HCT116 (cell line): ENCODE measurements at regions not wholly inside any gene's neighbourhood (a gene's known extent, or its start where the extent isn't known, plus 50 kb on each side); places are given as distances from the start of the nearest gene placed in this dataset.

Experiments used
- SIN3A ChIP-seq: IDR thresholded peaks from 2 replicates; pipeline ENCODE4 v1.6.1; 2012; ENCODE audit warnings: low read depth
- TF ChIP-seq, protein P1 (sequence below), 3 experiments: fragments of 200-600 bp in 1 of 3; sonication (generic) in 1 of 3; IDR thresholded peaks in 2 of 3; conservative IDR thresholded peaks in 1 of 3; 2 replicates each; pipeline ENCODE4 v1.5.1; 2012 to 2017; ENCODE audit warnings: low read depth in 2 of 3, low read length in 2 of 3, antibody characterized with exemption in 1 of 3, borderline replicate concordance in 1 of 3, control low read depth in 1 of 3, mild to moderate bottlenecking in 1 of 3, mixed read lengths in 1 of 3, mixed run types in 1 of 3, moderate library complexity in 1 of 3; ENCODE audit not compliant: insufficient read depth in 1 of 3

GRCh38 chr12:127696963-127697362 lies 570.0 kb upstream of the TMEM132C start:
- TF ChIP-seq SIN3A = no peak
- TF ChIP-seq, protein P1, sequence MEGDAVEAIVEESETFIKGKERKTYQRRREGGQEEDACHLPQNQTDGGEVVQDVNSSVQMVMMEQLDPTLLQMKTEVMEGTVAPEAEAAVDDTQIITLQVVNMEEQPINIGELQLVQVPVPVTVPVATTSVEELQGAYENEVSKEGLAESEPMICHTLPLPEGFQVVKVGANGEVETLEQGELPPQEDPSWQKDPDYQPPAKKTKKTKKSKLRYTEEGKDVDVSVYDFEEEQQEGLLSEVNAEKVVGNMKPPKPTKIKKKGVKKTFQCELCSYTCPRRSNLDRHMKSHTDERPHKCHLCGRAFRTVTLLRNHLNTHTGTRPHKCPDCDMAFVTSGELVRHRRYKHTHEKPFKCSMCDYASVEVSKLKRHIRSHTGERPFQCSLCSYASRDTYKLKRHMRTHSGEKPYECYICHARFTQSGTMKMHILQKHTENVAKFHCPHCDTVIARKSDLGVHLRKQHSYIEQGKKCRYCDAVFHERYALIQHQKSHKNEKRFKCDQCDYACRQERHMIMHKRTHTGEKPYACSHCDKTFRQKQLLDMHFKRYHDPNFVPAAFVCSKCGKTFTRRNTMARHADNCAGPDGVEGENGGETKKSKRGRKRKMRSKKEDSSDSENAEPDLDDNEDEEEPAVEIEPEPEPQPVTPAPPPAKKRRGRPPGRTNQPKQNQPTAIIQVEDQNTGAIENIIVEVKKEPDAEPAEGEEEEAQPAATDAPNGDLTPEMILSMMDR (IDR thresholded peaks at IDR 0.05 in 2 of 3, conservative IDR thresholded peaks at IDR 0.05 in 1 of 3; ENCODE audit: borderline replicate concordance in 1 of 3, insufficient read depth in 1 of 3, low read depth in 2 of 3, low read length in 2 of 3) = no peak
